ENCODE measurements at regions not wholly inside any gene's neighbourhood (a gene's known extent, or its start where the extent isn't known, plus 50 kb on each side); places are given as distances from the start of the nearest gene placed in this dataset.

- Mint-ChIP-seq H3K27ac (no peak overlapping the region), H3K9me3 (no peaks in the 10 kb centered on the region), H3K27me3 (peaks cover 5% of the 10 kb centered on the region), H3K36me3 (no peaks in the 10 kb centered on the region), H3K4me1 (no peaks in the 10 kb centered on the region), H3K4me3 (no peak overlapping the region)
Observed at GRCh38 chr3:150094150-150094933, 123.6 kb upstream of the PFN2 start.

DNA sequence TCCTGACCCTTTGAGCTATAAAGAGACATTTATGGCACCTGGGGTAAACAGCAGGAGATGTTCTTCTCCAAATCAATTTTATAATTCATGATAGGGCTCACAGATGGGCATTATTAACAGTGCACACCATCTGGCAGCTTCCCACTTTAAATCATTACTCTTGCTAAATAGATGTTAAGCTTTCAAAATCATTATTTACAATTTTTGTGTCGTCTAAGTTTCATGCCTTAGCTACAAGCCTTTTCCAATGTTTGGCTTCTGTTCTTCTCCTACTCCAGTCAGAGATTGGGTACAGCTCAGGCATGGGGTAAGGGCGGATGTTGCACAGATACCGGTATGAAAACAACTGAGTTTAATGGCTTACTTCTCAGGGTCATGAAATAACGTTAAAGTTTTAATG lies 120.9 kb upstream of the PFN2 start:
- H3K36me3 Mint-ChIP-seq = no peaks in the 10 kb centered on the region

DNA sequence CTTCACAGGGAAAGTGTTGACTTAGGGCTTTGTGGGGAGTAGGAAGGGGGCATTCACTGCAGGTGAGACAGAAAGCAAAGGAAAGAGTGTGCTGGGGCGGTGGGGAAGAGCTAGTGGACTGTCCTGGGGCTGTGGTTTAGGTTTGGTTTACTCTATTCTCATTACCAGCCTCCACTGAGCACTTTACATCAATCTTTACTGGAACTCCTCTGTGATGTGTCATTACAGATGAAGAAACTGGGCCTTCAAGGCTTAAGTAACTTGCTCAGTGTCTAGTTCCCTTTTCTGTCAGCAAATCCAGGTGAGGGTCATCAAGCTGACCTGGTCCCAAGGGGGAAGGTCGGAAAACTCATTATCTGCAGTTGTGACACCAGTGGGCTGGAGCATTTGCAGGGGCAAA lies 120.2 kb upstream of the PFN2 start:
- no peaks in the 10 kb centered on the region for H3K4me1 Mint-ChIP-seq

More for the DNA sequence above, 120.9 kb upstream of the PFN2 start:
- Mint-ChIP-seq H3K27ac (no peak overlapping the region), H3K27me3 (peaks cover 5% of the 10 kb centered on the region), H3K4me3 (no peak overlapping the region), H3K9me3 (no peaks in the 10 kb centered on the region), H3K4me1 (no peaks in the 10 kb centered on the region)

DNA sequence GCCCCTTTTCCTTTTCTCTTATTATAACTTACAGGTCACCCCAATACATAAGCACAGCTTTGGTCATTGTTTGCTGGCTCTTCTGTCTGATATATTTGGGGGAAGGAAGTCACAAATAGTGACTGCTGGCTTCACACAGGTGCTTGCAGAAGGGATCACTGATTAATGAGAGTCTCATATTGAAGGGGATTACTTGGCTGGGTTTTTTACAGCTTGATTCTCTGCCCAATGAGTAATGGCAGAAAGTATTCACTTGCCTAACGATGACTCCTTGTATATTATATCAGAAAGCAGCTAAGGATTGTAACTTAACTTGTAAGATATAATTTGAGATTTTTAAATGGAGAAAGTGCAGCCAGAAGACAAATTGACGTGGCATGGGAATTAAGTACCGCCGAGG lies 119.3 kb upstream of the PFN2 start:
- Mint-ChIP-seq H3K4me3 (no peak overlapping the region), H3K4me1 (no peaks in the 10 kb centered on the region), H3K36me3 (no peaks in the 10 kb centered on the region), H3K9me3 (no peaks in the 10 kb centered on the region), H3K27ac (no peak overlapping the region), H3K27me3 (peaks cover 5% of the 10 kb centered on the region)

More for the DNA sequence above, 120.2 kb upstream of the PFN2 start:
- H3K27ac Mint-ChIP-seq = no peak overlapping the region
- H3K27me3 Mint-ChIP-seq = peaks cover 5% of the 10 kb centered on the region
- no peaks in the 10 kb centered on the region for H3K36me3 Mint-ChIP-seq
- H3K4me3 Mint-ChIP-seq = no peak overlapping the region
- H3K9me3 Mint-ChIP-seq = no peaks in the 10 kb centered on the region

- no peaks in the 10 kb centered on the region for H3K4me1 Mint-ChIP-seq
- no peaks in the 10 kb centered on the region for H3K36me3 Mint-ChIP-seq
- H3K4me3 Mint-ChIP-seq = no peak overlapping the region
- no peaks in the 10 kb centered on the region for H3K27me3 Mint-ChIP-seq
- H3K27ac Mint-ChIP-seq = no peak overlapping the region
- no peaks in the 10 kb centered on the region for H3K9me3 Mint-ChIP-seq
Observed at GRCh38 chr3:150084128-150084527, 113.4 kb upstream of the PFN2 start.

DNA sequence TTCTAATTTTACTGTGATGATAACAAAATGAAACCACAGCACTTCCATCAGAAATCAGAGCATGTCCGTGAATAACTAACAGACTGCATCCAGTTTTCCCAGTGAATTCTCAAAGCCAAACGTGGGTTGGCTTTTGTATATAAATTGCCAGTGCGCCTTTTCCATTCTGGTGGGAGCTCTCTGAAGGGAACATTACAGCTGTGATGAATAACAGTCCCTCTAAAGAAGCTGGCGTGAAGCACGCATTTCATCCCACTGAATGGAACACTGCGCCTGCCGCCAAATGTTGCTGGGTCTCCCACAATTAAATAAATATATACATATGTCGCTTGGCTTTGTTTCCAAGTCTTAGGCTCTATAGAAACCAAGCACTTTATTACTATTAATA lies 113.0 kb upstream of the PFN2 start:
- H3K4me1 Mint-ChIP-seq = no peaks in the 10 kb centered on the region
- H3K4me3 Mint-ChIP-seq = no peak overlapping the region
- no peak overlapping the region for H3K27ac Mint-ChIP-seq
- no peaks in the 10 kb centered on the region for H3K36me3 Mint-ChIP-seq
- no peaks in the 10 kb centered on the region for H3K27me3 Mint-ChIP-seq
- no peaks in the 10 kb centered on the region for H3K9me3 Mint-ChIP-seq

GRCh38 chr3:150082898-150083654 lies 112.4 kb upstream of the PFN2 start:
- H3K27me3 Mint-ChIP-seq = no peaks in the 10 kb centered on the region
- no peak overlapping the region for H3K4me3 Mint-ChIP-seq
- no peaks in the 10 kb centered on the region for H3K36me3 Mint-ChIP-seq
- no peak overlapping the region for H3K27ac Mint-ChIP-seq
- no peaks in the 10 kb centered on the region for H3K9me3 Mint-ChIP-seq
- H3K4me1 Mint-ChIP-seq = no peaks in the 10 kb centered on the region

GRCh38 chr3:150081084-150081483 lies 110.4 kb upstream of the PFN2 start:
- no peaks in the 10 kb centered on the region for H3K27me3 Mint-ChIP-seq
- H3K9me3 Mint-ChIP-seq = no peaks in the 10 kb centered on the region
- H3K4me3 Mint-ChIP-seq = no peak overlapping the region
- H3K36me3 Mint-ChIP-seq = no peaks in the 10 kb centered on the region
- no peaks in the 10 kb centered on the region for H3K4me1 Mint-ChIP-seq
- H3K27ac Mint-ChIP-seq = no peak overlapping the region

DNA sequence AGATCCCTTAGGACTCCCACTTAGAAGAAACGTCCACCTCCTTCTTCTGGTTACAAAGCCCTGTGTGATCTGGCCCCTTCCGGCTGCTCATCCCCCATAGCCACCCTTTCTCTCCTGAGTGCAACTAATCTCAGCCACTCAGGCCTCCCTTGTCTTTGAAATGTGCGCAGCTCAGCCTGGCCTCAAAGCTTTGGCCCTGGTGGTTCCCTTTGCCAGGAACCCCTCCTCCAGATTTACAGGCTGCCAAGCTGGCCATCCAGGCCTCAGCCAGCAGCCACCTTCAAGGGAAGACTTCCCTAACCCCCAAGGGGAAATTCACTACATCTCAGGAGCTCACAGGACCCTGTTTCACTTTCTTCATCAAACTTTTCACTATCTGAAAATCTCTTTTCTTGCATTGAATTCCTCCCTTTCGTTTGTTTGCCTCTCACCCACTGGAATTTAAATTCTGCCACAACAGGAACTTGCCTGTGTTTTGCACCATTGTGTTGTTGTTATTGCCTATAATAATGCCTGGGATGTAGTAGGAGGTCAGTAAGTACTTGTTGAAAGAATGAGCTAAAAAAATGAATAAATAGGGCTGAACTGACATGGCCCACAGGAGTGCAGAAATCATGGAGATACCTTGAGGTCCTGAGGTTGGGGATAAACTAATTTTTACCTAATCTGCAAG lies 109.5 kb upstream of the PFN2 start:
- no peak overlapping the region for H3K27ac Mint-ChIP-seq
- no peaks in the 10 kb centered on the region for H3K9me3 Mint-ChIP-seq
- no peaks in the 10 kb centered on the region for H3K27me3 Mint-ChIP-seq
- H3K36me3 Mint-ChIP-seq = no peaks in the 10 kb centered on the region
- no peaks in the 10 kb centered on the region for H3K4me1 Mint-ChIP-seq
- no peak overlapping the region for H3K4me3 Mint-ChIP-seq

DNA sequence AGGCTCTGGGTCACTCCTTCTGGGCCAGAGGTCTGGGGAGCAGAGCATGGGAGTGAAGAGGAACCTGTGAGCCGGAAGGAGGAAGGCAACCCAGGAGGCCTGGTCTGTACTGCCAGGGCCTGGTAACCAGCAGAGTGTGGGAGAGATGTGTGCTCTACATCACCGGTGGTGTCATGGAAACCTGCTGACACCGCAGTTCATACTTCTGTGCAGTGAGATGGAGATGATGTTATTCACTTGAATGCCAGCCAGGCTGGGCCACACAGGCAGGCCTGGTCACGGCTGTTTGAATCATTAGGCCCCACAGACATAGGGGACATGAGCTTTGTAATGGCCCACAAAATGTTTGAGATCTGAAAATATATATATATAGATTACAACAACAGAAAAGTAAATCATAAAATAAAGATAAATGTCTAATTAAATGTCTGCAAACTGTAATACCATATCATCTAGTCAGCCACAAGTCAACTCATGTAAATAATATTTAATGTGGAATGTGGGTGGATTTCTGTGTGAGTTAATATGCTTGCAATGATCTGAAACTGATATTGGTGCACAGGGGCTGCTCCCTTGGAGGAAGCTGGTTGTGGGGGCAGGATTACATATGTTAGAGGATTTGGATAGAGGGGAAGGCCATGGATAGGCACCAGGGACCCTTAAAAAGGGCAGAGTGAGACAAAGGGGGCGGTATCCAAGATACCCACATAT lies 108.5 kb upstream of the PFN2 start:
- Mint-ChIP-seq H3K4me1 (no peaks in the 10 kb centered on the region), H3K4me3 (no peak overlapping the region), H3K27ac (no peak overlapping the region), H3K36me3 (no peaks in the 10 kb centered on the region), H3K27me3 (peaks cover 2% of the 10 kb centered on the region), H3K9me3 (no peaks in the 10 kb centered on the region)

DNA sequence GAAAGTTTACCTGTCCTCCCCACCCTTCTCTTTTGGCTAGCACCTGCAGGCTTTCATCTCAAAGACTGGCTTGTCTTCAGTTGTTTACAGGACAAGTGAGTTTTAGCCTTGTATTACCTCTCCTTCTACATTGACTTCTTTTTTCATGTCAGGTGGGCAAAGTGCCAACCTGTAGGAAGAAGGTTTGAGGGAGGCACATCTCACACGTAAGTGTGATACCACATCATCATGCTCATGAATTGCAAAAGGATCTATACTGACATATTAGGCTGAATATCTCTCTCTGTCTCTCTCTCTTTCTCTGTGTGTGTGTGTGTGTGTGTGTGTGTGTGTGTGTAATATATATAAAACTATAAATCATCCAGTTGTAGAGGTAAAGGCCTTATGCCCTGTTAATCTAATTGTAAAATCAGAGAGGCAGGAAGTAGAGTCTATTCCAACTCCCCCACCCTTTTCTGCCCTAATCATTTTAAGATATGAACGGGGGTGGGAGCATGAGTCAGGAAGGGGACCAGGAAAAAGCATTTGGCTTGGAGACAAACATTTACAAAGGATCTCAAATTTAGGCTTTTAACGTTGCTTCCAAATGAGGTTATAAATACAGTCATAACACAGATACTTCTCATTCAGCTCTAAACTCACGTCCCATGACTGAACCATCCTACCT lies 107.0 kb upstream of the PFN2 start:
- Mint-ChIP-seq H3K27me3 (peaks cover 6% of the 10 kb centered on the region), H3K9me3 (no peaks in the 10 kb centered on the region), H3K36me3 (no peaks in the 10 kb centered on the region), H3K4me3 (no peak overlapping the region), H3K4me1 (no peaks in the 10 kb centered on the region), H3K27ac (no peak overlapping the region)

GRCh38 chr3:150077107-150077506 lies 106.4 kb upstream of the PFN2 start:
- H3K27ac Mint-ChIP-seq = no peak overlapping the region
- H3K4me3 Mint-ChIP-seq = no peak overlapping the region
- H3K27me3 Mint-ChIP-seq = peaks cover 6% of the 10 kb centered on the region
- no peaks in the 10 kb centered on the region for H3K9me3 Mint-ChIP-seq
- no peaks in the 10 kb centered on the region for H3K36me3 Mint-ChIP-seq
- H3K4me1 Mint-ChIP-seq = no peaks in the 10 kb centered on the region

DNA sequence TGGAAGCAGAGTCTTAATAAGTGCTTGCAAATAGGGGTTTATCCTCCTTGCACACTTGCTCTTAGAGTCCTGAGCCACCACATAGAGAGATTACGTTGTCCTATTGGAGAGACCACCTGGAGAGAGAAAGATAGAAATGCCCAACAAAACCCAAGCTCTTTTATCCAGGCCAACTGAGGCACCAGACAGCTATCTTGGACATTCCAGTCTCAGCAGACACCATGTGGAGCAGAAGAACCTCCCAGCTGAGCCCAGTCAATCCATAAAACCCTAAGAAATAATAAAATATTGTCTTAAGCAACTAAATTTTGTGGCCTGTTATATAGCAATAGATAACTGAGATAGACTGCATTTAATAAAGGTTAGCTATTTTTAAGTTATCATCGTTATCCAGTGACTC lies 105.7 kb upstream of the PFN2 start:
- Mint-ChIP-seq H3K9me3 (no peaks in the 10 kb centered on the region), H3K36me3 (no peaks in the 10 kb centered on the region), H3K27me3 (peaks cover 6% of the 10 kb centered on the region), H3K4me3 (no peak overlapping the region), H3K4me1 (no peaks in the 10 kb centered on the region), H3K27ac (no peak overlapping the region)

DNA sequence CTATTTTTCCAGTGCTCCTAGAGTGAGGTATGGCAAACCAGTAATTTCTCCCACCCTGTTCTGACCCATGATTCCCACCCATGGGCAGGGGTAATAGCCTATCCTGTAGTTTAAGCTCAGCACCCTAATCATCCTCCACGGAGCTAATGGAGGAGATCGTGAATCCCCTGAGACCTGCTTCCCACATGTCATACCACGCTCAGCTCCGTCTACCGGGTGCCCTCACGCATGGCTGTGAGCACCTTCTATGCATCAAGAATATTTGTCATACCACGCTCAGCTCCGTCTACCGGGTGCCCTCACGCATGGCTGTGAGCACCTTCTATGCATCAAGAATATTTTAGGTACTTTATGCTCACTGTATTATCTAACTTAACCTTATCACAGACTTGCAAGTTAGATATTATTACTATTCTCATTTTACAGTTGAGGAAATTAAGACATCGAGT lies 104.7 kb upstream of the PFN2 start:
- no peaks in the 10 kb centered on the region for H3K9me3 Mint-ChIP-seq
- no peak overlapping the region for H3K27ac Mint-ChIP-seq
- no peaks in the 10 kb centered on the region for H3K4me1 Mint-ChIP-seq
- peaks cover 10% of the 10 kb centered on the region for H3K27me3 Mint-ChIP-seq
- H3K4me3 Mint-ChIP-seq = no peak overlapping the region
- H3K36me3 Mint-ChIP-seq = no peaks in the 10 kb centered on the region
